Hematopoietic multipotent progenitor cell treated with erythropoietin and hydrocortisone succinate and interleukin-3 and kit ligand, for 4 days (in vitro differentiated cells): ENCODE measurements at regions not wholly inside any gene's neighbourhood (a gene's known extent, or its start where the extent isn't known, plus 50 kb on each side); places are given as distances from the start of the nearest gene placed in this dataset.
"Not testable (repeated sequence)": the region's sequence is repeated elsewhere in the genome, so short reads cannot be mapped to it uniquely, and the experiment has no call there.

Source experiments
- DNase-seq: peaks from one replicate; pipeline ENCODE4 v3.0.0-alpha.2; 2015

DNA sequence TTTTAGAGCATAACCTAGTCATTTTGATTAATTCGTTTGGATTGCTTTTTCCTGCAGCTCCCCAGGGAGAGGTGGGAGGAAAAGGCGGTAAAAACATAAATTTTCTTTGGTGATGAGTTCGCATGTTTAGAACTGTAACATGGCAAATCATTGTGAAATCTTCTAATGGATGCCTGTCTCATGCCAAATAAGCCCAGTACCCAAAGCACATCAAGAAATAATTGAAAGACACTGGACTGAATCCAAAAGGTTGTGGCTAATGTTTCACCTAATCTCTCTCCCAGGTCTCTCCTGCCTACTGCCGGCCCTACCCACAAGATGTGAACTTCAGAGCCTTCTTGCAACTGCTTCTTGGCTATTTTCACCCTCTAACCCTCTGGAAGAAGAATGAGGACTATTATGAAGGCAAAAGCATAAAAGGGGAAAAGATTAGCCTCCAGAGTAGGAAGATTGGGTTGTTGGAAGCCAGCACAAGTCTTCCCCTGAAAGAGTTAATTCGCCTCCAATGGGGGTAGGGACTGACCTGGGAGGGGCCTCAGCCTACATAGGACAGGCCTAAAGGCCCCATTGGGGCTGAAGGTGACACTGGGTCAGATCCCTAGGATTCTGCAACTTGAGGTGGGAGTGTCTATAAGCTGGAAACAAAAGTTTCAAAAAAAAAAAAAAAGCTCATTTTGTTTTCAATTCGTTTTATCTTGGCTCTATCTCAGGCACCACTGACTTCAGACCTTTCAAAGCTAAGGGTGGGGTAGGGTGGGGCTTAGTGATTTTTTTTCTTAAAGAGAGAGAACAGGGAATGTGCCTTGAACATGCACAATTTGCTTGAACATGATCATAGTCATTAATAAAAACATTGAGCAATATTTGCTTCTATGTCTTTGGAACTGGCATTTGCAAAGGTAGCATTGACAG lies 278.6 kb upstream of the KLF3 start:
- DNase-seq = peak; percentile 77

DNA sequence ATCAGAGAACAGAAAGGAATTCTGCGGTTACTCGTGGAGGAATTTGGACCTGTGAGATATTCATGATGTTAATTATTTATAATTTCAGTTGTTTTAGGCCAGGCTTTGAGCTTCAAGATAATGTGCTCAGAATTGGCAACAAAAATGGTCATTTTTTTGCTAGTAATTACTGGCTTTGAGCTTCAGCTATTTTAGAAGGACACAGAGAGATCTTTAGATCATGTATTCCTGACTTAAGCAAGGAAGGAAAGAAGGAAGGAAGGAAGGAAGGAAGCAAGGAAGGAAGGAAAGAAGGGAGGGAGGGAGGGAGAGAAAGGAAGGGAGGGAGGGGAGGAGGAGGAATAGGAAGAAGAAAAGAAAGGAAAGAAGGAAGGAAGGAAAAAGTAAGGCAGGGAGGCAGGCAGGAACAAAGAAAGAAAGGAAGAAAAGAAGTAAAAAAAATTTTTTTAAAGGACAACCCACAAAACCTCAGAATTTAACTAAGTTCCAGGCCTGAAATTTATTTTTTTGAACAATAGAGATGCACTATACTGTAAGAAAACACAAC lies 277.9 kb upstream of the KLF3 start:
- DNase-seq = no peak

DNA sequence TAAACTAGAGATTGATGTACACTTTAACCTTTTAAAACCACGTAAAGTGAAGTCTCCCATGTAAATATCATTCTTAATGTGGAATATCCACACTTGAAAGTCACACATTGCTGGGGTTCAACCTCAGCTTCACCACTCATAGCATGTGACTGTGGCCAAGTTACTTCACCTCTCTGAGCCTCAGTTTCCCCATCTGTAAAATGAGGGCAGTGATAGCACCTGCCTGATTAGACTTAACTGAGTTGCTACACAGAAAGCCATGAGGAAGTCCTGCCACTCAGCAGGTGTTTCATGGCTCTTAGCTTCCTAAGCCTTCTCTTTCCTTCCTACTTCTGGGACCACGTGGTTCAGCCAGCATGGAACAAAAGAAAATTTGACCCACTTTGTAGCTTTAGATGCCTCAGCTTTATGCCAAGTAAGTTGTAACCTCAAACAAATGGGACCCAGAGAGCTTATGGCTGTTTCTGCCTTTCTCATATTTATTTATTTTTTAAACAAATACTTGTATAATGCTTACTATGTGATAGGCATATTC lies 277.3 kb upstream of the KLF3 start:
- DNase-seq = no peak

DNA sequence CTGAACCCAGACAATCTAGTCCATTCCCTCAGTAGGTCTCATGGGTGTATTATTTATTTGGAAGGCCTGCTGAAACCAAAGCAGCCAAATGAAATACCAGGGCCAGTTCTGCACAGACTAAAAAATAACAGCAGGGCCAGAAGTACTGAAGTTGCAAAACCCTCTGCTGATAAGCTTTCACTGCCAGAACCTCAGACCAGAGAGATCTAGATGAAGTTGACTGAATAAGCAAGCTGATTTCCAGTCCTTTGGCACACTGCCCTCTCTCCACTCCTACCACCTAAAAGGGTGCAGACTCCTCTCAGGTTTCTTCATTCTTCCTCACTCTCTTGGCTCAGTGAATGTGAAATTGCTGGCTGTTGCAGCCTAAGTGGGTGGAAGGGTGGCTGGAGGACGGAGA lies 276.7 kb upstream of the KLF3 start:
- peak; percentile 83 for DNase-seq

DNA sequence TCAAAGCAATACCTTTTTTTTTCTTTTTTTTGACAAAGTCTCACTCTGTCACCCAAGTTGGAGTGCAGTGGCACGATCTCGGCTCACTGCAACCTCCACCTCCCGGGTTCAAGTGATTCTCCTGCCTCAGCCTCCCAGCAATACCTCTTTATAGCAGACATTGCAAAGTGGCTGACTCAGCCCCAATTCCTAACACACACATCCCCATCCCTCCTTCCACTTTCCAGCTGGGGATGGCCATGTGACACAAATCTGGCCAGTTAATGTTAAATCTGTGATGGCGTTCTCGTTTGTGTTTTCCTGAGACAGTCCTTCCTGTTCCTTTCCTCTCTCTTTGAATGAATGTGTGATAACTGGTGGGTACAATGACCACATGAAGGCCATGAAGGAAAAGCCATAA lies 276.2 kb upstream of the KLF3 start:
- DNase-seq = no peak

DNA sequence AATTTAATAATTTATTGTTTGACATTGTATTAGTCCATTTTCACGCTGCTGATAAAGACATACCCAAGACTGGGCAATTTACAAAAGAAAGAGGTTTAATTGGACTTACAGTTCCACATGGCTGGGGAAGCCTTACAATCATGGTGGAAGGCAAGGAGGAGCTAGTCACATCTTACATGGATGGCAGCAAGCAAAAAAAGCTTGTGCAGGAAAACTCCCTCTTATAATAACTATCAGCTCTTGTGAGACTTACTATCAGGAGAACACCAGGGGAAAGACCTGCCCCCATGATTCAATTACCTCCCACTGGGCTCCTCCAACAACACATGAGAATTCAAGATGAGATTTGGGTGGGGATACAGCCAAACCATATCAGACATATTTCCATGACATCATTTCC lies 275.1 kb upstream of the KLF3 start:
- not testable (repeated sequence) for DNase-seq

DNA sequence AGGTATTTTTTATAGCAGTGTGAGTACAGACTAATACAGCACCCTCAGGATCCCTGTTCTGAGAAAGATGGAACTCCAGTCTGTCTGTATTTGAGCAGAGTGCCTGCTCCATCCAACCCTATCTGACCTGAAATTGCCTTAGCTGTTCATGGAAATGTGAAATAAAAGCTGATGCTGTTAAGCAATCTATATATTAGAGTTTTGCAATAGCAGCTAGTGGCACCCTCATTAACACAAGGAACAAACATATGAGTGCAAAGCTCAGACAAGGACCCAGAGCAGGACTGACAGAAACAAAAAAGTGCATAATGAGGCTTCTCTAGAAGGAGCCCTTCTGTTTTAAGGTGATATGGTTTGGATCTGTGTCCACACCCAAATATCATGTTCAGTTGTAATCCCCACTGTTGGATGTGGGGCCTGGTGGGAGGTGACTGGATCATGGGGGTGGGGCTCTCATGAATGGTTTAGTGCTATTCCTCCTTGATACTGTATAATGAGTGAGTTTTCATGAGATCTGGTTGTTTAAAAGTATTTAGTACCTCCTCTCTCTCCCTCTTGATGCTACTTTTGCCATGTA lies 272.9 kb upstream of the KLF3 start:
- peak; percentile 69 for DNase-seq

DNA sequence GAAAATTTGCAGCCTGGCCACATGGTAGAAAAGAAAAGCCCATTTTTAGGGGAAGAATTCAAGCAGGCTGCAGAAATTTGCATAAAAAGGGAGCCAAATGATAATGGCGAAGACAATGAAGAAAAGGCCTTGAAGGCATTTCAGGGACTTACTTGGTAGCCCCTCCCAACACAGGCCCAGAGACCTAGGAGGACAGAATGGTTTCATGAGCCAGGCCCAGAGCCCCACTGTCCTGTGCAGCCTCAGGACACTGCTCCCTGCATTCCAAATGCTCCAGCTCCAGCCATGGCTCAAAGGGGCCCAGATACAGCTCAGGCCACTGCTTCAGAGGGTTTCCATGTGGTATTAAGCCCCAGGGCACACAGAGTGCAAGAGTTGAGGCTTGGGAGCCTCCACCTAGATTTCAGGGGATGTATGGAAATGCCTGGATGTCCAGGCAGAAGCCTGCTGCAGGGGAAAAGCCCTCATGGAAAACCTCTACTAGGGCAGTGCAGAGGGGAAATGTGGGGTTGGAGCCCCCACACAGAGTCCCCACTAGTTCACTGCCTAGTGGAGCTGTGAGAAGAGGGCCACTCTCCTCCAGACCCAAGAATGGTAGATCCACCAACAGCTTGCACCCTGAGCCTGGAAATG lies 271.7 kb upstream of the KLF3 start:
- no peak for DNase-seq

DNA sequence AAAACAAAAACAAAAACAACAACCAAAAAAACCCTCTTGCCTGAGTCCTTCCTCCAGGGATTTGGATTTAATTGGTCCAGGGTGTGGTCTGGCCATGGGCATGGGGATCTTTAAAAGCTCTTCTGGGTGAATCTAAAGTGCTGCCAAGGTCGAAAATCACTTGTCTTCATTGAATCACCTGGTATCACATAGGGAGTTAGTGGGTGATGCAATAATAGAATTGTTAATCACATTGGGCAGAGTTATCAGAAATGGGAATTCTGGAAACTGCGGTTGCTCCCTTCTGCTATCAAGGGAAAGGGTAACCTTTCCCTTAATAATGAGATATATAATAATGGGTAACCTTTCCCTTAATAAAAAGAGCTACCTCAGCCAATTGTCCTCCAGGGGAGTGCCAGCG lies 267.9 kb upstream of the KLF3 start:
- no peak for DNase-seq

DNA sequence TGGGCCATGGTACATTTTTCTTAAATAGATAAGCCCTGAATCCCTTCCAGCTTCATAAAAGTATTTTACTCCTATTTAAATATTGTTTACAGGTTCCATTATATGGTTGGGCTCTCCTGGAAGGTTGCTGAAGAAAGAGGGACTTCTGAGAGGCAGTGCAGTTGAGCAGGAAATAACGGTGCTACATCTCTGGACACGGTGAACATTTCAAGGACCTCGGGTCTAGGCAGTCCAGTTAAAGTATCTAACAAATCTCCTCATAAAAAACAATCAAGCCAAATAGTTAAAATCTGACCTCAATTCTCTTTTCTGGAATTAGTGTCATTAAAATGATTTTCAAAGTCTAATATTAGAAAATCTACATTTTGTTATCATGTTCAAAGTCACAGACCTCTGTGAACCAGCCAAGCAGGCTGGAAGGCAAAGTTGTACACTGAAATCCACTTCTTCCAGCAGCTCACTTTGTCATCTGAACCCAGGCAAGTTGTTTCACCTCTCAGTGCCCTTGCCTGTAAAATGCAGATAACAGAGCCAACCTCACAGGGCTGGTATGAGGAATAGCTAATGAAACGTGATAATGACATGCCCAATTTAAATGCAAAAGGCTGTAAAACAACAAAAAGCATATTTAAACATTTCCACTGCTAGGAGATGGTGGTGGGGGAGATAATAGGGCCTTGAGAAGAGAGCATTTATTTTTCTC lies 267.0 kb upstream of the KLF3 start:
- peak; percentile 88 for DNase-seq

DNA sequence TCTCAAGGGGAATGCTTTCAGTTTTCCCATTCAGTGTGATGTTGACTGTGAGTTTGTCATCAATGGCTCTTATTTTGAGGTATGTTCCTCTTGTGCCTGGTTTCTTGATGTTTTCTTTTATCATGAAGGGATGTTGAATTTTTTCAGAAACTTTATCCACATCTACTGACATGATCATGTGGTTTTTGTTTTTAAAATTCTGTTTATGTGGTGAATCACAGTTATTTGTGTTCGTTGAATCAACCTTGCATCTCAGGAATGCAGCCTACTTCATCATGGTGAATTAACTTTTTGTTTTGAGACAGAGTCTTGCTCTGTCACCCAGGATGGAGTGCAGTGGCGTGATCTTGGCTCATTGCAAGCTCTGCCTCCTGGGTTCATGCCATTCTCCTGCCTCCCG lies 263.1 kb upstream of the KLF3 start:
- DNase-seq = no peak

DNA sequence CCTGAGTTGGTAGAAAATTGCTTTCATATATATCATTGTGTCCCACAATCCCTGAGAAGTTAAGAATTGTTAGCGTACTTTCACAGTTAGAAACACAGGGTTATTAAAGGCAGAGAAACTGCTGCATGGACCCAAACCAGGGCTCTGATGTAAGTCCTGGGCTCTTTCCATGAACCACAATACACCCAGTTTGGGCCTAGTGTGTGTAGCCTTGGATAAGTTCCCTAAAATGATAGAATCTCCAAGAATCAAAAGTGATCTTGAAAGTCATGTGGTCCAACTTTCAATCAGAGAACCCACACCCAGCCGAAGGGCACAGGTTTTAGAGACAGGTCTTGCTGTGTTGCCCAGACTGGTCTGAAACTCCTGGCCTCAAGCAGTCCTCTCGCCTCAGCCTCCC lies 257.8 kb upstream of the KLF3 start:
- no peak for DNase-seq

DNA sequence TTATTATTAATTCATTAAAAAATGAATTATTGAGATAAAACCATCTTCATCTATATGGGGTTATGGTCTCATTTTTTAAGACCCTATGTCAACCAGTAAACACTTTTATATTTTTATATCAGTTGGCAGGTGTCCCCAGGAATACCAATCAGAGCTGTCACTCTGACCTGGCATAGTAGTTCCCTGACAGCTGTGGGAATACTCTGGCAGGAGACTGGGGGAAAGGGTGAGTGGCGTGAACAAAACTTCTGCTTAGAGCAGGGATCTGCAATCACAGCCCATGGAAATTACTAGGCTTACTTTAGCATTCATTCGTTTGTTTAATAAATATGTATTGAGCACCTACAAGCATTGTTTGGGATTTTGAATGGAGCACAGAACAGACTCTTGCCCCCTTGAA lies 254.1 kb upstream of the KLF3 start:
- no peak for DNase-seq

DNA sequence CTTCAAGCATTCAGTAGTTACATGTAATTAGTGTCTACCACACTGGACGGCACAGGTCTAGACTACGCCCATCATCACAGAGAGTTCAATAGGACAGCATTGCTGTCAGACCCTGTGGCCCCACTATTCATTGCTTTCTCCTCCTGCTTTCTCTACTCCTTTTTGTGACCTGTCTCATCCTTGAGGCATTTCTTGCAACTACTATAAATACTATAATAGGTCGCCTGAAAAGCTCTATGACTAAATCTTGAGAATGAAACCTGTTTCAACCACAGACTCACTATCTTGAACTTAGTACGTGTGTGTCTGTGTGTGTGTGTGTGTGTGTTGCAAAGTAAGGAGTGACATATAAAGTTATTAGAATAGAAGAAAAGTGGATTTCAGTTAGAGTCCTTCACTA lies 252.9 kb upstream of the KLF3 start:
- no peak for DNase-seq

DNA sequence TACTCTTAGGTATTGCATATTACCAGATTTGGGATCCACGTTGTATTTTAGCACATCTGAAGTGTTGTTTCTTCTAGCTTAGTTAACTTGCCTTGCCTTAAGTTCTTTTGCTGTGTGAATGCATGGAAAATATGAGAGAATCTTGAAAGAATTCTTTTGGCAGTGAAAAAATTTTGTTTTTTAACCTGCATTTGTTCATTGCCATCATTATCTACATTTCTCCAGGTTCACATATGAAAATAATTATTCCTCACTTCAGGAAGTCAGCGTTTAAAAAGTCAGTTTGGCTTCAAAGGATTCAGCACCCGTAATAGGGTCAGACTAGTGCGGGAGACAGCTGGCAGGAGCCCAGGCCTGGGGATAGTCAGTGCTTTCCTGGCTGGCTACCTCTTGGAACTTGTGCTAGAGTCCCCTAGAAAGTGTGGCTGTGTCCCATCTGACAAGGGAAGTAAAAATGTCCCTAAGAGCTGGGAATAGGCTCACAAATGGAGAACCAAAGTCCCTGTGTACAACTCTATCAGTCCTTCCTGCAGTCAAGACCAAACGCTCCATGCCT lies 251.9 kb upstream of the KLF3 start:
- DNase-seq = no peak

DNA sequence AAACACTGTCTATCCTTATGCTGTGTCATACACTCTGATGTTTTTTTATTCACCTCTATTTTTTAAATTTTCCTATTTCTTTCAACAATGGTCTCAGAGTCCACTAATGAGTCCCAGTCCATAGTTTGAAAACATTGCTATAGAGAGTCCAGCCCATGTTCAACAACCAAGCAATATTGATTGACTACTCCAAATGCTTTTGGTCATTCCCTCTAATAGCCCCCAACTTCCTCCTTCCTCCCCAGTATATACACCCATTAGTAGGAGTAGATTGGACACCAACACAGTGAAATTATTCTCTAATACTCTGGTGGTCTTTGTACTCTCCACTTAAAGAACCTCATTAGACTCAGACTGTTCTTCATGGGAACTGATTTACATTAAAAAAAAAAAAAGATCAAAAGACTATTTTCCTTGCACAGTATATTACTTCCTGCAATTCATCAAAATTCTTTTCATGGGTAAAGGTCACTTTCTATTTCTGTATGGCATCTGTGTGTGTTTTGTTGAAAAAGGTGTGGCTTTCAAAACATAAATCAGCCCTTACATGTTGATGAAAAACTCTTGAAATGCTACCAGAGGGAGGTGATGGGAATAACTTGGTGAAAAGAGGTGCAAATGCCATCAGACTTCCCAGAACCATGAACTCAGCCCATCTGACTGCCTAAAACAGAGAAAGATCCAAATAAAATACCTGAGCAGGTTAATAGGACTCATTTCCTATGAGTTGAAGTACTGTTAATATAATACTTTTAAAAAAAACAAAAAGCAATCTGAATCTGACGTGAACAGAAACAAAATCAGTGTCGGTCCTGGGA lies 250.3 kb upstream of the KLF3 start:
- no peak for DNase-seq

DNA sequence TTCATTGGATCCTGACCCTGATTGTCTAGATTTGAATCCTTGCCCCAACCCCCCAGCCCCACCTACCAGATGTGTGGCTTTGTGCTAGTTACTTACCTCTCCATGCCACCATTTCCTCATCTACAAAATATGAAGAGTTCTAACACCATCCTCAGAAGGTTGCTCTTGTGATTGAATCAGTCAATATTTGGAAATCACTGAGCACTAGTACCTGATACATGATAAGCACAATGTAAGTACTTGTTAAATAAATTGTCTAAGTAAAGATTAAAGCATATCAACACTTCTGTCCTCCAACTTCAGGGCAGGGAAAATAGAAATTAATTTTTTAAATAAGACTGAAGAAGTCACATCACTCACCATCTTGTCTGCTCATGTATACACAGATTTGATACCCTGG lies 249.6 kb upstream of the KLF3 start:
- DNase-seq = no peak

DNA sequence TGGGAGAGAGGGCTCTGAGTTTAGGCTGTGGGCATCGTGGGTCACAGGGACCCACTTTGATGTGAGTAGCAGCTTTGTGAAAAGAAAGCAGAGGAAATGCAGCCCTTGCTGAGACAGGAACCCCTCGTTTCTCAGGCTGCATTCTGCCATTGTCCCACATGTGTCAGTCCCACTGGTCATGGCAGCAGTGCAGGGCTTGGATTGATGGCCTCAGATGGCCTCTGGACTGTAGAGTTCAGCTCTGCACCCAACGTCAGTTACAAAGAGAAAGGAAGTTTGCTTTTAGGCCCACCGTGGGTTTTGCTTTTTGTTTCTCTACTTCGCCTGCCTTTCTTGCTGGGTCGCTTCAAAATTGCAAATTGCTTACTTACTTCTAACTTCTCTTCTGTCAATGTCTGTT lies 248.3 kb upstream of the KLF3 start:
- no peak for DNase-seq

DNA sequence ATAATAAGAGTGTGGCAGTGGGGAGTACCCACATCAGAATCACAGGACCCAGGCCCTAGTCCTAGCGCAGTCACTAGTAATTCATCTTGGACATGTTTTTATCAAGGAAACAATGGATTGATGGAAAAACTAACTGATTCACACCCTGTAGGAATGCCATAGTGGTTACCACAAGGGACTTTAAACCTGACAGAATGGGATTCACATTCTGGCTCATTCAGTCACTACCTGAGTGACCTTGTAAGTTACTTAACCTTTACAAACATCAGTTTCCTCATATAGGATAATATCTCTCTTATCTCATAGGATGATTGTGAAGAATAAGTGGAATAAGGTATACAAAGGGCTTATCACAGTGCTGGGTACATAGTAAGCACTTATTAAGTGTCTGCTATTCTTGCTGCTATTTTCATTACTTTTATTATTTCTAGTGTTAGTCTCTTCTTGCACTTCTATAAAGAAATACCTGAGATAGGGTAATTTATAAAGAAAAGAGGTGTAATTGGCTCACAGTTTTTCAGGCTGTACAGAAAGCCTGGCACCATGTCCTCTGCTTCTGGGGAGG lies 247.5 kb upstream of the KLF3 start:
- no peak for DNase-seq

DNA sequence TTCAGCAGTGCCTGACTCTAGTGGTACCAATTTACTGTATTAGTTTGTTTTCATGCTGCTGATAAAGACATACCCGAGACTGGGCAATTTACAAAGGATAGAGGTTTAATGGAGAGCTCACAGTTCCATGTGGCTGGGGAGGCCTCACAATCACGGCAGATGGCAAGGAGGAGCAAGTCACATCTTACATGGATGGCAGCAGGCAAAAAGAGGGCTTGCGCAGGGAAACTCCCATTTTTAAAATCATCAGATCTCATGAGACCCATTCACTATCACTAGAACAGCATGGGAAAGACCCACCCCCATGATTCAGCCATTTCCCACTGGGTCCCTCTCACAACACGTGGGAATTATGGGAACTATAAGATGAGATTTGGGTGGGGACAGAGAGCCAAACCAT lies 243.7 kb upstream of the KLF3 start:
- DNase-seq = not testable (repeated sequence)

DNA sequence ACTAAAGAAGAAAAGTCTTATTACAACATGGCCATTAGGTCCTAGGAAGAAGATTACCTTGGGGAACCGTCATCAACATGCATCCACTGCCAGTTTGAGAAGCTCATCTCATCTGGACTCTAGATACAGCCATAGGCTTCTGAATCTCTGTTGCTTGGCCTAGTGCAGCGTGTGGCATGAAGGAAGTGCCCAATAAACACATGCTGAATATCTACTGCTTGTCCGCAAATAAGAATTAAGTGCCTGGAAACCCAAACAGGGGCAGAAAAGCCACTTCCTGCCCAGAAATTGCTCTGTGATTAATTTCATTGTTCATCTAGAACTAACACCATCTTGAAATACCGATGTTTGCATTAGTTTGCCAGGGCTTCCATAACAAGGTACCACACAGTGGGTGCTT lies 241.1 kb upstream of the KLF3 start:
- no peak for DNase-seq
